GM12872 (cell line): ENCODE measurements at regions not wholly inside any gene's neighbourhood (a gene's known extent, or its start where the extent isn't known, plus 50 kb on each side); places are given as distances from the start of the nearest gene placed in this dataset.

ENCODE experiments used
- TF ChIP-seq, protein P1 (sequence below): IDR thresholded peaks from 3 replicates; pipeline ENCODE4 v1.5.1; 2011; ENCODE audit warnings: low read depth, mild to moderate bottlenecking, low read length, moderate library complexity; ENCODE audit not compliant: insufficient read depth

DNA sequence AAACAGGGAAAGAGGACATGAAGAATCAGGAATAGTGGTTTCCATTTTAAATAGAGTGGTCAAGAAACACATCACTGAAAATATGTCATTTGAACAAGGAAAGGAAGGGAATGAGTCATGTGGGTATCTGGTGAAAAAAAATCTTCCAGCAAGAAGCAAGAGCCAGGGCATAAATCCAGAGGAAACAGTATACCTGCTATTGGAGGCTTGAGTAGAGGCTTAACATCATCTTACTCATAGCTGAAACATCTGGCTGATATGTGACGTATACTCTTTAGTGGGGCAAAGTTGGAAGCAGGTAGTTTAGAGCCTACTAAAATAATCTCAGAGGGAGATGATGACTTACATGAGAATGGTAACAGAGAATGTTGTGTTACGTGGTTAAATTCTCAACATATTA, 517.2 kb downstream of the CAAP1 start:
- TF ChIP-seq, protein P1, sequence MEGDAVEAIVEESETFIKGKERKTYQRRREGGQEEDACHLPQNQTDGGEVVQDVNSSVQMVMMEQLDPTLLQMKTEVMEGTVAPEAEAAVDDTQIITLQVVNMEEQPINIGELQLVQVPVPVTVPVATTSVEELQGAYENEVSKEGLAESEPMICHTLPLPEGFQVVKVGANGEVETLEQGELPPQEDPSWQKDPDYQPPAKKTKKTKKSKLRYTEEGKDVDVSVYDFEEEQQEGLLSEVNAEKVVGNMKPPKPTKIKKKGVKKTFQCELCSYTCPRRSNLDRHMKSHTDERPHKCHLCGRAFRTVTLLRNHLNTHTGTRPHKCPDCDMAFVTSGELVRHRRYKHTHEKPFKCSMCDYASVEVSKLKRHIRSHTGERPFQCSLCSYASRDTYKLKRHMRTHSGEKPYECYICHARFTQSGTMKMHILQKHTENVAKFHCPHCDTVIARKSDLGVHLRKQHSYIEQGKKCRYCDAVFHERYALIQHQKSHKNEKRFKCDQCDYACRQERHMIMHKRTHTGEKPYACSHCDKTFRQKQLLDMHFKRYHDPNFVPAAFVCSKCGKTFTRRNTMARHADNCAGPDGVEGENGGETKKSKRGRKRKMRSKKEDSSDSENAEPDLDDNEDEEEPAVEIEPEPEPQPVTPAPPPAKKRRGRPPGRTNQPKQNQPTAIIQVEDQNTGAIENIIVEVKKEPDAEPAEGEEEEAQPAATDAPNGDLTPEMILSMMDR, result no peak

DNA sequence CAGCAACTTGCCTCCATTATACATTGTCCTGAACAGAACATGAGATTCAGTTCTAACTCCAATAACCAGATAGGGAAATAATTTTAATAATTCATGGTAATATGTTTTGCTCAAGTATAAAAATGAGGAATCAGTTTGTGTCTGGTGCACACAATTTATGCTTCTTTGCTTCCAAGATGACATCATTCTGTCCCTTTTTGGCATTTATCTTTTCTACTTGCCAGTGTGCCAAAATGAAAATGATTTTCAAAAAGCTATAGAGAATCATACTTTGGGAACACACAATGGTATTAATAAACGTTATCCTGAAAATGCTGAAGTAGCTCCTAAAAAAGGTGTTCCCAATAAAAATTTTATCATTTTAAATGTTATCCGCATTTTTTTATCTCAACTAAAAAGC, 519.0 kb downstream of the CAAP1 start:
- TF ChIP-seq, protein P1, result no peak

DNA sequence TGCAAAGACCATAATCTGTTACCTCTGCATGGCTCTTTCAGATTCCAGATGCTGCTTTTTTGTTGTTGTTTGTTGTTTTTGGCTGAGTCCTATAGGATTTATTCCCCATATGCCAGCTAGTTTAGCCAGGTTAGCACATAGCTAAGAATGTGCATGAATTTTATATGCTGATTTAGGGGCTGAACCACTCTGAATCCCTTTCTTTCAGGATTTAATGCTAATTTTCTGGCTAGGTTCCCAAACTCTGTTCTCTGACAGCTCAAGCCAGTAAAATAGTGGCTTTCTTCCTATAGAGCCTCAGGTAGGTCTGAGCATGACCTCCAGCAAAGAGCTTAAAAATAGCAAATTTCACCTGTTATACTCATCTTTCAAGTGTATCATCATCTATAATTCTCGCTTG, 521.4 kb downstream of the CAAP1 start:
- TF ChIP-seq, protein P1, result no peak

DNA sequence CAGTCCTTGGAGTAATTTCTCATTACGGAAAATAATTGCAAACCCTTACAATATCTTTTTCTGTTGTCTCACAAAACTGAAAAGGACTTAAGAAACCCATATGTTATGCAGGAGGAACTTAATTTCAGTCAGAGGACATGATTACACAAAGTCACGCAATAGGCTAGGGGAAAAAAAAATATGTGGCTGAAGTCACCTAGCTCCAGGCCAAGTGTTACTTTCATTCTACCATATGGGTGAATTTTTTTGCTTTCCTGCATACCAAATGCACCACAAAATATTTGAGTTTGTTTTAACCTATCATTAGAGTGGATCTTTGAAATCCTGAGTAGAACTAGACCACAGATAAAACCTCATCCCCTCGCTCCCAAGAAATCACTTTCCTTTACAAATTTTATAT, 523.5 kb downstream of the CAAP1 start:
- TF ChIP-seq, protein P1, result no peak

DNA sequence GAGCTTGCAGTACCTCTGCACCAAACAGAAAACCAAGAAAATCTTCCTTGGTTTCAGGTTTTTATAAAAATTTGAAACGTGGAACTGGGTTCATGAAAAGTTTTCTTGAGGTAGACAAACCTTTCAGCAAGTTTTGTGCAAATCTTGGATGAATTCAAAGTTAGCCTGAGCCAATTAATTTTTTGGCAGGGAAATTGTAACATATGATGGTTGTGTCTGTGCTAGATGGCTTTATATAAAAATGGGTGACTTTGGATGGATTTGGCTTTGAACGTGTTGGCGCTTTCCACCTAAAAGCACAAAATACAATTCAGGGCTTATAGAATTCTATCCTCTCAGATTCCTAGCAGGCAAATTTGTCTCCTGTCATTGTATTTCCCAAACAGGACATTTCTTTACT, 524.4 kb downstream of the CAAP1 start:
- TF ChIP-seq, protein P1, result no peak

DNA sequence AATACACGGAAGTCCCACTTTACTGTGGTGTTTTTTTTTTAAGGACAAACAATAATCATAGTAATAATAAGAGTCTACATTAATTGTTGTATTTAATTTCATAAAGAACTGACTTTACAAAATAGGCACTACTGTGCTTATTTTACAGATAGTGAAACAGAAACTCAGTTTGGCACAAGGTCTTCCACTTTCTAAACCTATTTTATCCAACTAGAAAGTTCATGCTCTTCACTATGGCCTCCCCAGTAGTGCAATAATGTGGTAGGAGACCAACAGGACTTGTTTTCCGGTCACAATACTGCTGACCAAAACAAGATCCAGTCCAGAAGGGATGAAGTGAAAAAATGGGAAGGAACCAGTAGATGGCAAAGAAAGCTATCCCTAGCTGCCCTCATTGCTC, 531.6 kb downstream of the CAAP1 start:
- TF ChIP-seq, protein P1, result no peak

DNA sequence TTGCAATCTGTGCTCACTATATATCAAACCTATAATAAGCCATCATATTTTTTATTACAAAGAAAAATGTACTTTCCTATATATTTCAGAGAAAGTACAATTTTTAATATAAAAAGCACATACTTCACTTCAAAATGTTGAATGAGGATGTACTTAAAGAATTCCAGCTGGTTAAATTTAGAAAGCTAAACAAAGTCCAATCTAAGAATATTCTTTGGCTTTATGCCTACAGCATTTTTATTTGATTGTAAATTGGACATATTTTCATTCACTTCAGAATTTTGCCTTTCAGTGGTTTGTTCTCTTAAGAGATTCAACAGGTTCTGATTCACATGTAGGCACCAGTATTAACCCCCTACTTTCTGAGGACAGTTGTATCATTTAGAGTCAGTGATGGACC, 533.8 kb downstream of the CAAP1 start:
- TF ChIP-seq, protein P1, result no peak

DNA sequence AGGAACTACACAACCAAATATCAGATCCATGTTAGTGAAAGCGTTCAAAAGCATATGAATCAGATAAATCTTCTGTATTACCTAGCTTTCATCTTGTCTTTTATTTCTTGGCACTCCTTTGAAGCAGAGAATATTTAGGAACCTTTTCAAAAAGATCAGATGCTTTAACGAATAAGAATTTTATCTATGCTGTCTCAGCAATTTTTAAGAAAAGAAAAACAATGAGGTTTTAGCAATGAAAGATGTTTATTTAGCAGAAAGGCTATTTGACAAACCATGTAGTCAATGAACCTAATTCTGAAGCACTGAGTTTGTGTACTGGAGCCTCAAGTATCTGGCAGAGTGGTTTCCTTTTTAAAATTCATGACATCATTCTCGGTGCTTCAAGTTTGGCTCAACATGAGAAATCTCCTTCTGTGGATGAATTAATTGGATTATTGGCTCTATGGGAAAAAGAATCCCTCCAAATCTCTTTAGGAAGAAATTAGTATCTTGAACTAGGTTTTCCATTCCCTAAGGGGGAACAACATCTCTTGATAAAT, 534.7 kb downstream of the CAAP1 start:
- TF ChIP-seq, protein P1, result no peak
